ENCODE measurements at regions not wholly inside any gene's neighbourhood (a gene's known extent, or its start where the extent isn't known, plus 50 kb on each side); places are given as distances from the start of the nearest gene placed in this dataset.

GRCh38 chr20:8952721-8953120 lies 116.2 kb upstream of the PLCB4 start:
- TF ChIP-seq CTCF (IDR thresholded peaks at IDR 0.05), result no peak
- TF ChIP-seq POLR2A (IDR thresholded peaks at IDR 0.05), result no peak

Measured in esophagus squamous epithelium (tissue), 4 donors.